ENCODE measurements at regions not wholly inside any gene's neighbourhood (a gene's known extent, or its start where the extent isn't known, plus 50 kb on each side); places are given as distances from the start of the nearest gene placed in this dataset.

DNA sequence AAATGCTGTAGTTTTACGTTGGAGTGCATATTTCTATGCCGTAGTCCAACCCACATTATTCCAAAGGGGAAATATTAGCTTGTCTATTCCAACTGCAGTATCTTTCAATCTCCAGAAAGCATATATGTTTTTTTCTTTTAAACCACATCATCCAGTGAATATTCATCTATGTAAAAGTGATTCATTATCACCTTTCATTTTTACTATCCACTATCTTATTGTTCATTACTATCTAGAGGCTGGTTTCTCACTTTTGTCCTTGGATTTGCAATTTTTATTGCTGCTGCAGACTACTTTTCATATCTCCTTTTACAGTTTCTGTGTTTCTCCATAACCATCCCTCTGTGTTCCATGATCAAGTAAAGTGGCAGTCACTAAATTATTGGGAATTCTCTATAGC is 1097.2 kb upstream of the TENM4 start:
- Histone ChIP-seq H3K36me3 (no peaks in the 10 kb centered on the region), H3K9me3 (ENCODE audit: low read depth) (no peaks in the 10 kb centered on the region), H3K27me3 (no peaks in the 10 kb centered on the region), H3K27ac (no peak overlapping the region), H3K4me1 (ENCODE audit: low read depth) (no peaks in the 10 kb centered on the region), H3K4me3 (no peak overlapping the region)
- TF ChIP-seq, protein P1, sequence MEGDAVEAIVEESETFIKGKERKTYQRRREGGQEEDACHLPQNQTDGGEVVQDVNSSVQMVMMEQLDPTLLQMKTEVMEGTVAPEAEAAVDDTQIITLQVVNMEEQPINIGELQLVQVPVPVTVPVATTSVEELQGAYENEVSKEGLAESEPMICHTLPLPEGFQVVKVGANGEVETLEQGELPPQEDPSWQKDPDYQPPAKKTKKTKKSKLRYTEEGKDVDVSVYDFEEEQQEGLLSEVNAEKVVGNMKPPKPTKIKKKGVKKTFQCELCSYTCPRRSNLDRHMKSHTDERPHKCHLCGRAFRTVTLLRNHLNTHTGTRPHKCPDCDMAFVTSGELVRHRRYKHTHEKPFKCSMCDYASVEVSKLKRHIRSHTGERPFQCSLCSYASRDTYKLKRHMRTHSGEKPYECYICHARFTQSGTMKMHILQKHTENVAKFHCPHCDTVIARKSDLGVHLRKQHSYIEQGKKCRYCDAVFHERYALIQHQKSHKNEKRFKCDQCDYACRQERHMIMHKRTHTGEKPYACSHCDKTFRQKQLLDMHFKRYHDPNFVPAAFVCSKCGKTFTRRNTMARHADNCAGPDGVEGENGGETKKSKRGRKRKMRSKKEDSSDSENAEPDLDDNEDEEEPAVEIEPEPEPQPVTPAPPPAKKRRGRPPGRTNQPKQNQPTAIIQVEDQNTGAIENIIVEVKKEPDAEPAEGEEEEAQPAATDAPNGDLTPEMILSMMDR (IDR thresholded peaks at IDR 0.05; ENCODE audit: low read depth, low read length) = no peak
- DNase-seq (ENCODE audit: low read depth in 1 of 2, low spot score in 1 of 2) = no peak

- H3K9me3 ChIP-seq (ENCODE audit: low read depth) = no peaks in the 10 kb centered on the region
- no peak for DNase-seq (ENCODE audit: low read depth in 1 of 2, low spot score in 1 of 2)
- TF ChIP-seq, protein P1 (IDR thresholded peaks at IDR 0.05; ENCODE audit: low read depth, low read length) = no peak
- no peaks in the 10 kb centered on the region for H3K4me1 ChIP-seq (ENCODE audit: low read depth)
- H3K27ac ChIP-seq = no peak overlapping the region
- H3K4me3 ChIP-seq = no peak overlapping the region
- H3K27me3 ChIP-seq = no peaks in the 10 kb centered on the region
- no peaks in the 10 kb centered on the region for H3K36me3 ChIP-seq
Observed at GRCh38 chr11:80533463-80533862, 1092.6 kb upstream of the TENM4 start.

GRCh38 chr11:80532633-80533232 is 1091.9 kb upstream of the TENM4 start:
- Histone ChIP-seq H3K4me3 (no peak overlapping the region), H3K4me1 (ENCODE audit: low read depth) (no peaks in the 10 kb centered on the region), H3K36me3 (no peaks in the 10 kb centered on the region), H3K27ac (no peak overlapping the region), H3K27me3 (no peaks in the 10 kb centered on the region), H3K9me3 (ENCODE audit: low read depth) (no peaks in the 10 kb centered on the region)
- TF ChIP-seq, protein P1 (IDR thresholded peaks at IDR 0.05; ENCODE audit: low read depth, low read length) = no peak
- no peak for DNase-seq (ENCODE audit: low read depth in 1 of 2, low spot score in 1 of 2)

DNA sequence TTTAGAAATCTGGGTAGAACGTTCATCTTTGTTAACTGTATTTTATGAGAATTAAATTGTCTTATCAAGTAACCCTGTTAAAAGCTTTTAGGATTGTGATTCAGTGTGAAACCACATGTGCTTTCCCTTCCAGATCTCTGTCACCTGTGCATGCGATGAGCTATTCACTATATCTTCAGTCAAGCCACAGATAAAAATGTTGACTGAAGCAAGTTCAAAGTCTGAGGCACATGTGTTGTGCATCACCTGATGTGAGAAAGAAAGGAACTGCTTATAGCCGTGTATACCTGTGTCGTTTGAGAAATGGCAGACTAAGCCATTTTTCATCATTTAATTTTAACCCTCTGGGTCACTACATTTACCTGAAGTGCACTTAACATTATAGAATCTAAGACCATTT is 1088.9 kb upstream of the TENM4 start:
- Histone ChIP-seq H3K27ac (no peak overlapping the region), H3K27me3 (no peaks in the 10 kb centered on the region), H3K4me1 (ENCODE audit: low read depth) (no peaks in the 10 kb centered on the region), H3K36me3 (no peaks in the 10 kb centered on the region), H3K9me3 (ENCODE audit: low read depth) (no peaks in the 10 kb centered on the region), H3K4me3 (no peak overlapping the region)
- TF ChIP-seq, protein P1 (IDR thresholded peaks at IDR 0.05; ENCODE audit: low read depth, low read length) = no peak
- DNase-seq (ENCODE audit: low read depth in 1 of 2, low spot score in 1 of 2) = no peak

DNA sequence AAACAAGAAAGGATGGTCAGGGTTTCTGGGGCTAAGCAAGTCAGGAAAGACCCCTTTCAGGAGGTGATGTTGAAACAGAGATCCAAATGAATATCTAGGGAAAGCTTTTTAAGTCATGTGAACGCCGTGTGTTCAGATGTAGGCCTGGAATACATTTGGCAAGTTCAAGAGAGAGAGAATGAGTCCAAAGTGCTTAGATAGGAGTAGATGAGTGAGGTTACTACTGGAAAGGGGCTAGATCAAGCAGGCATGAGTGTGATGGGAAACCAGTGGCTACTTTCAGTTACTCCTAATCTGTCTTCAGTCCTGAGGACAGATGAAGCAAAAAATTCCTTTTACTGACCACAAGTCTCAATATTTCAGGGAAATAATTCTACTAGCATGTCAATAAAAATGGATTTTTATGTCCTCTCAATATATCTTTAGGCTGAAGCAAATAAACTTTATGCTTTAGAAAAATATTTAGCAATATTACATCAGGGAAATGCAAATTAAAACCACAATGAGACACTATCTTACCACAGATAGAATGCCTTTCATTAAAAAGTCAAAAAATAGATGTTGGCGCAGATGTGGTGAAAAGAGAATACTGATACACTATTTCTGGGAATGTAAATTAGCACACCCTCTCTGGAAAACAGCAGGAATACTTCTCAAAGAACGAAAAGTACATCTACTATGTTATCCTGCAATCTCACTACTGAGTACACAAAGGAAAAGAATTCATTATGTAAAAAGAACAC is 1085.0 kb upstream of the TENM4 start:
- TF ChIP-seq, protein P1 (IDR thresholded peaks at IDR 0.05; ENCODE audit: low read depth, low read length) = no peak

More for the DNA sequence above, 1085.0 kb upstream of the TENM4 start:
- H3K27me3 ChIP-seq = no peaks in the 10 kb centered on the region
- H3K27ac ChIP-seq = no peak overlapping the region
- H3K4me1 ChIP-seq (ENCODE audit: low read depth) = peaks cover 16% of the 10 kb centered on the region
- no peaks in the 10 kb centered on the region for H3K9me3 ChIP-seq (ENCODE audit: low read depth)
- H3K4me3 ChIP-seq = no peak overlapping the region
- DNase-seq (ENCODE audit: low read depth in 1 of 2, low spot score in 1 of 2) = no peak
- H3K36me3 ChIP-seq = no peaks in the 10 kb centered on the region
